GM23338 (cell line): ENCODE measurements at regions not wholly inside any gene's neighbourhood (a gene's known extent, or its start where the extent isn't known, plus 50 kb on each side); places are given as distances from the start of the nearest gene placed in this dataset.

Source experiments
- ATAC-seq: fragments of 200-7000 bp; cut with Tn5 transposase; 3 replicates; pipeline ENCODE4 v1.9.1; 2020
- DNase-seq: peaks from one replicate; pipeline ENCODE4 v3.0.0-alpha.2; 2015; ENCODE audit warnings: low spot score
- H2AFZ ChIP-seq: fragments of 200-600 bp; sonication (generic); 2 replicates; pipeline ENCODE4 v1.8.0; 2016; ENCODE audit warnings: antibody characterized with exemption, mild to moderate bottlenecking, moderate library complexity
- H3F3A ChIP-seq: fragments of 200-600 bp; sonication (generic); replicated peaks from 2 replicates; pipeline ENCODE4 v1.8.0; 2017; ENCODE audit warnings: antibody characterized with exemption, mixed run types, low read depth
- H3K27ac ChIP-seq: fragments of 200-600 bp; sonication (generic); 2 replicates; pipeline ENCODE4 v1.6.1; 2016; ENCODE audit warnings: low read depth
- H3K27me3 ChIP-seq: fragments of 200-600 bp; sonication (generic); 2 replicates; pipeline ENCODE4 v1.8.0; 2016; ENCODE audit warnings: mild to moderate bottlenecking, mixed run types, moderate library complexity; ENCODE audit not compliant: insufficient read depth
- H3K36me3 ChIP-seq: fragments of 200-600 bp; sonication (generic); 2 replicates; pipeline ENCODE4 v1.8.0; 2016; ENCODE audit warnings: mild to moderate bottlenecking; ENCODE audit not compliant: insufficient read depth
- H3K4me1 ChIP-seq: fragments of 200-600 bp; sonication (generic); 2 replicates; pipeline ENCODE4 v1.8.0; 2016; ENCODE audit warnings: mild to moderate bottlenecking, moderate library complexity; ENCODE audit not compliant: insufficient read depth
- H3K4me2 ChIP-seq: fragments of 200-600 bp; sonication (generic); 2 replicates; pipeline ENCODE4 v1.7.1; 2017; ENCODE audit warnings: mixed run types
- H3K4me3 ChIP-seq: fragments of 200-600 bp; sonication (generic); 2 replicates; pipeline ENCODE4 v1.6.1; 2016; ENCODE audit warnings: mixed run types
- H3K79me2 ChIP-seq: fragments of 200-600 bp; sonication (generic); replicated peaks from 2 replicates; pipeline ENCODE4 v1.8.0; 2017; ENCODE audit warnings: mild to moderate bottlenecking; ENCODE audit not compliant: insufficient read depth
- H3K9me2 ChIP-seq: fragments of 200-600 bp; sonication (generic); 2 replicates; pipeline ENCODE4 v1.8.0; 2017; ENCODE audit not compliant: insufficient read depth
- H4K20me1 ChIP-seq: fragments of 200-600 bp; sonication (generic); replicated peaks from 2 replicates; pipeline ENCODE4 v1.8.0; 2017; ENCODE audit warnings: mild to moderate bottlenecking; ENCODE audit not compliant: insufficient read depth
- H3K27ac Mint-ChIP-seq: 2 replicates; pipeline ENCODE4 v1.8.0; 2020; ENCODE audit warnings: inconsistent platforms, mild to moderate bottlenecking, moderate library complexity, mixed read lengths
- H3K27me3 Mint-ChIP-seq: 3 replicates; pipeline ENCODE4 v1.8.0; 2022; ENCODE audit warnings: low read depth, mild to moderate bottlenecking, moderate library complexity, mixed read lengths, inconsistent platforms; ENCODE audit not compliant: insufficient read depth, poor library complexity
- H3K36me3 Mint-ChIP-seq: 3 replicates; pipeline ENCODE4 v1.8.0; 2021; ENCODE audit warnings: low read depth, mild to moderate bottlenecking, inconsistent platforms, moderate library complexity, mixed read lengths
- H3K4me1 Mint-ChIP-seq: 3 replicates; pipeline ENCODE4 v1.8.0; 2020; ENCODE audit warnings: mild to moderate bottlenecking, inconsistent platforms, mixed read lengths
- H3K4me3 Mint-ChIP-seq: 3 replicates; pipeline ENCODE4 v1.8.0; 2021; ENCODE audit warnings: moderate library complexity, mild to moderate bottlenecking, inconsistent platforms, mixed read lengths
- H3K9me3 Mint-ChIP-seq: 3 replicates; pipeline ENCODE4 v1.8.0; 2020; ENCODE audit warnings: moderate library complexity, mild to moderate bottlenecking, inconsistent platforms, mixed read lengths
- EZH2 ChIP-seq: fragments of 200-600 bp; sonication (generic); IDR thresholded peaks from one replicate; pipeline ENCODE4 v1.8.0; 2017; ENCODE audit warnings: antibody characterized with exemption, mild to moderate bottlenecking, low read depth; ENCODE audit not compliant: unreplicated experiment
- EZH2phosphoT487 ChIP-seq: fragments of 200-600 bp; sonication (generic); IDR thresholded peaks from one replicate; pipeline ENCODE4 v1.8.1; 2018; ENCODE audit warnings: antibody characterized with exemption; ENCODE audit not compliant: unreplicated experiment
- NANOG ChIP-seq: IDR thresholded peaks from 2 replicates; pipeline ENCODE4 v1.6.1; 2016; ENCODE audit warnings: antibody characterized with exemption, borderline replicate concordance
- POLR2AphosphoS5 ChIP-seq: IDR thresholded peaks from 2 replicates; pipeline ENCODE4 v1.6.1; 2016; ENCODE audit warnings: antibody characterized with exemption, low read depth
- STAT1 ChIP-seq: IDR thresholded peaks from one replicate; pipeline ENCODE4 v1.6.1; 2016; ENCODE audit warnings: antibody characterized with exemption; ENCODE audit not compliant: unreplicated experiment
- ZNF114 ChIP-seq: fragments of 250-450 bp; sonication (Bioruptor Pico); IDR thresholded peaks from 2 replicates; pipeline ENCODE4 v1.5.0; 2020; ENCODE audit warnings: mild to moderate bottlenecking, moderate library complexity
- TF ChIP-seq, protein P1 (sequence below): fragments of 250-450 bp; sonication (Bioruptor Pico); IDR thresholded peaks from 2 replicates; pipeline ENCODE4 v1.5.0; 2020; ENCODE audit warnings: mild to moderate bottlenecking, moderate library complexity
- TF ChIP-seq, protein P2 (sequence below): IDR thresholded peaks from 2 replicates; pipeline ENCODE4 v1.6.1; 2016; ENCODE audit warnings: antibody characterized with exemption
- TF ChIP-seq, protein P3 (sequence below): IDR thresholded peaks from one replicate; pipeline ENCODE4 v1.6.1; 2018; ENCODE audit warnings: antibody characterized with exemption; ENCODE audit not compliant: unreplicated experiment

DNA sequence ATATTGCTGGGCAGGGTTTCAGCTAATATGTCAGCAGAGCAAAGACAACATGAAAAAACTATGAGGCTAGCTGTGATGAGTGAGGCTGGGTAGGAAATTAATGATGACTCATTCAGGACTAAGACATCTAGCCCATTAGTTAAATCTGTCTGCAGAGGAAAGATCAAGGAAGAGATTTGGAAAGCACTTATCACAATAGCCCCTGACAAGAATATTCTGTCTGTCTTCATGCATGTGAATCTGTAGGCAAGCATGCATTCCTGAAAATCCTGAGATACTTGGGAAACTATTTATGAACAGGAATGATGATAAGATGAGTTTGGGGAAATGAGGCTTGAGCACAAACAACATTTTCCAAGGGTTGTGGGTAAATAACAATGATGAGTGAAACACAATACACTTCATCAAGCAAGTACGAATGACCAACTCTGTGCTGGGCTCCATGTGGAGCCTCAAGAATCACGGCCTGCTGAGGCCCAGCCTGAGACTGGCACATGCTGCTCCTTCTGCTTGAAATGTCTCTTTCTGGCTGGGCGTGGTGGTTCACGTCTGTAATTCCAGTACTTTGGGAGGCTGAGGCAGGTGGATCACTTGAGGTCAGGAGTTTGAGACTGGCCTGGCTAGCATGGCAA, 96.5 kb upstream of the ASIC2 start:
- Mint-ChIP-seq H3K27me3 (peaks cover 2% of the 10 kb centered on the region), H3K36me3 (no peaks in the 10 kb centered on the region), H3K4me3 (no peak overlapping the region), H3K9me3 (no peaks in the 10 kb centered on the region), H3K27ac (no peak overlapping the region; the same call in 1 of the 2 replicates), H3K4me1 (peaks cover 17% of the 10 kb centered on the region)
- Histone ChIP-seq H3K79me2 (no peaks in the 10 kb centered on the region), H2AFZ (no peak overlapping the region), H3K27me3 (no peaks in the 10 kb centered on the region), H3F3A (no peaks in the 10 kb centered on the region), H3K4me1 (peaks cover 5% of the 10 kb centered on the region; the same call in 1 of the 2 replicates), H3K4me3 (no peak overlapping the region), H3K4me2 (no peak overlapping the region), H3K27ac (no peak overlapping the region), H4K20me1 (no peaks in the 10 kb centered on the region), H3K9me2 (peaks cover 14% of the 10 kb centered on the region), H3K36me3 (no peaks in the 10 kb centered on the region)
- no peak for TF ChIP-seq POLR2AphosphoS5
- TF ChIP-seq, protein P1, sequence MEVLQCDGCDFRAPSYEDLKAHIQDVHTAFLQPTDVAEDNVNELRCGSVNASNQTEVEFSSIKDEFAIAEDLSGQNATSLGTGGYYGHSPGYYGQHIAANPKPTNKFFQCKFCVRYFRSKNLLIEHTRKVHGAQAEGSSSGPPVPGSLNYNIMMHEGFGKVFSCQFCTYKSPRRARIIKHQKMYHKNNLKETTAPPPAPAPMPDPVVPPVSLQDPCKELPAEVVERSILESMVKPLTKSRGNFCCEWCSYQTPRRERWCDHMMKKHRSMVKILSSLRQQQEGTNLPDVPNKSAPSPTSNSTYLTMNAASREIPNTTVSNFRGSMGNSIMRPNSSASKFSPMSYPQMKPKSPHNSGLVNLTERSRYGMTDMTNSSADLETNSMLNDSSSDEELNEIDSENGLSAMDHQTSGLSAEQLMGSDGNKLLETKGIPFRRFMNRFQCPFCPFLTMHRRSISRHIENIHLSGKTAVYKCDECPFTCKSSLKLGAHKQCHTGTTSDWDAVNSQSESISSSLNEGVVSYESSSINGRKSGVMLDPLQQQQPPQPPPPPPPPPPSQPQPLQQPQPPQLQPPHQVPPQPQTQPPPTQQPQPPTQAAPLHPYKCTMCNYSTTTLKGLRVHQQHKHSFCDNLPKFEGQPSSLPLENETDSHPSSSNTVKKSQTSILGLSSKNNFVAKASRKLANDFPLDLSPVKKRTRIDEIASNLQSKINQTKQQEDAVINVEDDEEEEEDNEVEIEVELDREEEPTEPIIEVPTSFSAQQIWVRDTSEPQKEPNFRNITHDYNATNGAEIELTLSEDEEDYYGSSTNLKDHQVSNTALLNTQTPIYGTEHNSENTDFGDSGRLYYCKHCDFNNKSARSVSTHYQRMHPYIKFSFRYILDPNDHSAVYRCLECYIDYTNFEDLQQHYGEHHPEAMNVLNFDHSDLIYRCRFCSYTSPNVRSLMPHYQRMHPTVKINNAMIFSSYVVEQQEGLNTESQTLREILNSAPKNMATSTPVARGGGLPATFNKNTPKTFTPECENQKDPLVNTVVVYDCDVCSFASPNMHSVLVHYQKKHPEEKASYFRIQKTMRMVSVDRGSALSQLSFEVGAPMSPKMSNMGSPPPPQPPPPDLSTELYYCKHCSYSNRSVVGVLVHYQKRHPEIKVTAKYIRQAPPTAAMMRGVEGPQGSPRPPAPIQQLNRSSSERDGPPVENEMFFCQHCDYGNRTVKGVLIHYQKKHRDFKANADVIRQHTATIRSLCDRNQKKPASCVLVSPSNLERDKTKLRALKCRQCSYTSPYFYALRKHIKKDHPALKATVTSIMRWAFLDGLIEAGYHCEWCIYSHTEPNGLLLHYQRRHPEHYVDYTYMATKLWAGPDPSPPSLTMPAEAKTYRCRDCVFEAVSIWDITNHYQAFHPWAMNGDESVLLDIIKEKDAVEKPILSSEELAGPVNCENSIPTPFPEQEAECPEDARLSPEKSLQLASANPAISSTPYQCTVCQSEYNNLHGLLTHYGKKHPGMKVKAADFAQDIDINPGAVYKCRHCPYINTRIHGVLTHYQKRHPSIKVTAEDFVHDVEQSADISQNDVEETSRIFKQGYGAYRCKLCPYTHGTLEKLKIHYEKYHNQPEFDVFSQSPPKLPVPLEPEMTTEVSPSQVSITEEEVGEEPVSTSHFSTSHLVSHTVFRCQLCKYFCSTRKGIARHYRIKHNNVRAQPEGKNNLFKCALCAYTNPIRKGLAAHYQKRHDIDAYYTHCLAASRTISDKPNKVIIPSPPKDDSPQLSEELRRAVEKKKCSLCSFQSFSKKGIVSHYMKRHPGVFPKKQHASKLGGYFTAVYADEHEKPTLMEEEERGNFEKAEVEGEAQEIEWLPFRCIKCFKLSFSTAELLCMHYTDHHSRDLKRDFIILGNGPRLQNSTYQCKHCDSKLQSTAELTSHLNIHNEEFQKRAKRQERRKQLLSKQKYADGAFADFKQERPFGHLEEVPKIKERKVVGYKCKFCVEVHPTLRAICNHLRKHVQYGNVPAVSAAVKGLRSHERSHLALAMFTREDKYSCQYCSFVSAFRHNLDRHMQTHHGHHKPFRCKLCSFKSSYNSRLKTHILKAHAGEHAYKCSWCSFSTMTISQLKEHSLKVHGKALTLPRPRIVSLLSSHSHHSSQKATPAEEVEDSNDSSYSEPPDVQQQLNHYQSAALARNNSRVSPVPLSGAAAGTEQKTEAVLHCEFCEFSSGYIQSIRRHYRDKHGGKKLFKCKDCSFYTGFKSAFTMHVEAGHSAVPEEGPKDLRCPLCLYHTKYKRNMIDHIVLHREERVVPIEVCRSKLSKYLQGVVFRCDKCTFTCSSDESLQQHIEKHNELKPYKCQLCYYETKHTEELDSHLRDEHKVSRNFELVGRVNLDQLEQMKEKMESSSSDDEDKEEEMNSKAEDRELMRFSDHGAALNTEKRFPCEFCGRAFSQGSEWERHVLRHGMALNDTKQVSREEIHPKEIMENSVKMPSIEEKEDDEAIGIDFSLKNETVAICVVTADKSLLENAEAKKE (CRISPR knock-in tag), result no peak
- TF ChIP-seq EZH2phosphoT487, result no peak
- TF ChIP-seq ZNF114 (CRISPR knock-in tag), result no peak
- no peak for TF ChIP-seq NANOG
- TF ChIP-seq EZH2, result no peak
- TF ChIP-seq, protein P2, sequence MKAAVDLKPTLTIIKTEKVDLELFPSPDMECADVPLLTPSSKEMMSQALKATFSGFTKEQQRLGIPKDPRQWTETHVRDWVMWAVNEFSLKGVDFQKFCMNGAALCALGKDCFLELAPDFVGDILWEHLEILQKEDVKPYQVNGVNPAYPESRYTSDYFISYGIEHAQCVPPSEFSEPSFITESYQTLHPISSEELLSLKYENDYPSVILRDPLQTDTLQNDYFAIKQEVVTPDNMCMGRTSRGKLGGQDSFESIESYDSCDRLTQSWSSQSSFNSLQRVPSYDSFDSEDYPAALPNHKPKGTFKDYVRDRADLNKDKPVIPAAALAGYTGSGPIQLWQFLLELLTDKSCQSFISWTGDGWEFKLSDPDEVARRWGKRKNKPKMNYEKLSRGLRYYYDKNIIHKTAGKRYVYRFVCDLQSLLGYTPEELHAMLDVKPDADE, result no peak
- no peak for TF ChIP-seq STAT1
- TF ChIP-seq, protein P3, sequence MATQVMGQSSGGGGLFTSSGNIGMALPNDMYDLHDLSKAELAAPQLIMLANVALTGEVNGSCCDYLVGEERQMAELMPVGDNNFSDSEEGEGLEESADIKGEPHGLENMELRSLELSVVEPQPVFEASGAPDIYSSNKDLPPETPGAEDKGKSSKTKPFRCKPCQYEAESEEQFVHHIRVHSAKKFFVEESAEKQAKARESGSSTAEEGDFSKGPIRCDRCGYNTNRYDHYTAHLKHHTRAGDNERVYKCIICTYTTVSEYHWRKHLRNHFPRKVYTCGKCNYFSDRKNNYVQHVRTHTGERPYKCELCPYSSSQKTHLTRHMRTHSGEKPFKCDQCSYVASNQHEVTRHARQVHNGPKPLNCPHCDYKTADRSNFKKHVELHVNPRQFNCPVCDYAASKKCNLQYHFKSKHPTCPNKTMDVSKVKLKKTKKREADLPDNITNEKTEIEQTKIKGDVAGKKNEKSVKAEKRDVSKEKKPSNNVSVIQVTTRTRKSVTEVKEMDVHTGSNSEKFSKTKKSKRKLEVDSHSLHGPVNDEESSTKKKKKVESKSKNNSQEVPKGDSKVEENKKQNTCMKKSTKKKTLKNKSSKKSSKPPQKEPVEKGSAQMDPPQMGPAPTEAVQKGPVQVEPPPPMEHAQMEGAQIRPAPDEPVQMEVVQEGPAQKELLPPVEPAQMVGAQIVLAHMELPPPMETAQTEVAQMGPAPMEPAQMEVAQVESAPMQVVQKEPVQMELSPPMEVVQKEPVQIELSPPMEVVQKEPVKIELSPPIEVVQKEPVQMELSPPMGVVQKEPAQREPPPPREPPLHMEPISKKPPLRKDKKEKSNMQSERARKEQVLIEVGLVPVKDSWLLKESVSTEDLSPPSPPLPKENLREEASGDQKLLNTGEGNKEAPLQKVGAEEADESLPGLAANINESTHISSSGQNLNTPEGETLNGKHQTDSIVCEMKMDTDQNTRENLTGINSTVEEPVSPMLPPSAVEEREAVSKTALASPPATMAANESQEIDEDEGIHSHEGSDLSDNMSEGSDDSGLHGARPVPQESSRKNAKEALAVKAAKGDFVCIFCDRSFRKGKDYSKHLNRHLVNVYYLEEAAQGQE, result no peak
- ATAC-seq, result no peak
- DNase-seq, result no peak
